ENCODE measurements at regions not wholly inside any gene's neighbourhood (a gene's known extent, or its start where the extent isn't known, plus 50 kb on each side); places are given as distances from the start of the nearest gene placed in this dataset.

DNA sequence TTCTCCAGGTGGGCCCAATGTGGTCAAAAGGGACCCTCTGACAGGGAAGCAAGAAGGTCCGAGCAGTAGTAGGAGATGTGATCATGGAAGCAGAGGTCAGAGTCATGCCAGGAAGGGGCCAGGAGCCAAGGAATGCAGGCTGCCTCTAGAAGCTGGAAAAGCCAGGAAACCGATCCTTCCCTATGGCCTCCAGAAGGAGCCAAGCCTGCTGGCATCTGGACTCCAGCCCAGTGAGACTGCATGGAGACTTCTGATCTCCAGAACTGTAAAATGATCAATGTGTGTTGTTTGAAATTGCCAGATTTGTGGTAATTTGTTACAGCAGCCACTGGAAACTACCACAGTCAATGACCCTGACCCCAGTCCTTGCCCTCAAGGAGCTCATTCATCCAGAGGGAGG, 56.8 kb upstream of the SPATA12 start:
- TF ChIP-seq, protein P1, sequence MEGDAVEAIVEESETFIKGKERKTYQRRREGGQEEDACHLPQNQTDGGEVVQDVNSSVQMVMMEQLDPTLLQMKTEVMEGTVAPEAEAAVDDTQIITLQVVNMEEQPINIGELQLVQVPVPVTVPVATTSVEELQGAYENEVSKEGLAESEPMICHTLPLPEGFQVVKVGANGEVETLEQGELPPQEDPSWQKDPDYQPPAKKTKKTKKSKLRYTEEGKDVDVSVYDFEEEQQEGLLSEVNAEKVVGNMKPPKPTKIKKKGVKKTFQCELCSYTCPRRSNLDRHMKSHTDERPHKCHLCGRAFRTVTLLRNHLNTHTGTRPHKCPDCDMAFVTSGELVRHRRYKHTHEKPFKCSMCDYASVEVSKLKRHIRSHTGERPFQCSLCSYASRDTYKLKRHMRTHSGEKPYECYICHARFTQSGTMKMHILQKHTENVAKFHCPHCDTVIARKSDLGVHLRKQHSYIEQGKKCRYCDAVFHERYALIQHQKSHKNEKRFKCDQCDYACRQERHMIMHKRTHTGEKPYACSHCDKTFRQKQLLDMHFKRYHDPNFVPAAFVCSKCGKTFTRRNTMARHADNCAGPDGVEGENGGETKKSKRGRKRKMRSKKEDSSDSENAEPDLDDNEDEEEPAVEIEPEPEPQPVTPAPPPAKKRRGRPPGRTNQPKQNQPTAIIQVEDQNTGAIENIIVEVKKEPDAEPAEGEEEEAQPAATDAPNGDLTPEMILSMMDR (conservative IDR thresholded peaks at IDR 0.05; ENCODE audit: low read length): no peak
- no peak for TF ChIP-seq EZH2phosphoT487 (IDR thresholded peaks at IDR 0.05; ENCODE audit: borderline replicate concordance)
